ENCODE measurements at regions not wholly inside any gene's neighbourhood (a gene's known extent, or its start where the extent isn't known, plus 50 kb on each side); places are given as distances from the start of the nearest gene placed in this dataset.

- TF ChIP-seq FOXM1 (IDR thresholded peaks at IDR 0.05; ENCODE audit: borderline replicate concordance) (no peak), BHLHE40 (IDR thresholded peaks at IDR 0.05; ENCODE audit: borderline replicate concordance) (no peak), SUZ12 (IDR thresholded peaks at IDR 0.05) (no peak), NFRKB (IDR thresholded peaks at IDR 0.05) (no peak), CTBP1 (IDR thresholded peaks at IDR 0.05; ENCODE audit: borderline replicate concordance) (no peak)
These were observed 51.2 kb upstream of the GPR31 start for GRCh38 chr6:167208819-167209576.
